Peyer's patch (tissue), 4 donors: ENCODE measurements at regions not wholly inside any gene's neighbourhood (a gene's known extent, or its start where the extent isn't known, plus 50 kb on each side); places are given as distances from the start of the nearest gene placed in this dataset.

Experiments
- DNase-seq, 3 donors: peaks; one replicate each; pipeline ENCODE4 v3.0.0-alpha.2; 2017 to 2019
- H3K27ac ChIP-seq, 4 donors: fragments of 200-600 bp; sonication (generic); one replicate each; pipeline ENCODE4 v1.5.1; 2016 to 2019
- H3K27me3 ChIP-seq, 2 donors: fragments of 200-600 bp; sonication (generic); one replicate each; pipeline ENCODE4 v1.5.1; 2019
- H3K36me3 ChIP-seq, 3 donors: fragments of 200-600 bp; sonication (generic); one replicate each; pipeline ENCODE4 v1.5.1; 2016 to 2019
- H3K4me1 ChIP-seq, 4 donors: fragments of 200-600 bp; sonication (generic); one replicate each; pipeline ENCODE4 v1.5.1; 2016 to 2019
- H3K4me3 ChIP-seq, 4 donors: fragments of 200-600 bp; sonication (generic); 1 replicate in 3 of 4; 2 replicates in 1 of 4; pipeline ENCODE4 v1.5.1; 2016 to 2019; ENCODE audit warnings: mild to moderate bottlenecking in 1 of 4
- H3K9me3 ChIP-seq, 4 donors: fragments of 200-600 bp; sonication (generic); one replicate each; pipeline ENCODE4 v1.5.1; 2016 to 2019; ENCODE audit warnings: mild to moderate bottlenecking in 1 of 4
- CTCF ChIP-seq, 6 experiments: fragments of 450-650 bp in 4 of 6; fragments of 200-600 bp in 2 of 6; sonication (generic) in 1 of 6; IDR thresholded peaks; one replicate each; pipeline ENCODE4 v1.5.1; 2017 to 2019; ENCODE audit warnings: antibody characterized with exemption in 6 of 6, mild to moderate bottlenecking in 3 of 6, moderate library complexity in 1 of 6
- POLR2A ChIP-seq, 2 donors: fragments of 450-650 bp; IDR thresholded peaks; one replicate each; pipeline ENCODE4 v1.5.1; 2017; ENCODE audit warnings: antibody characterized with exemption in 2 of 2, mild to moderate bottlenecking in 2 of 2, moderate library complexity in 2 of 2

- H3K9me3 ChIP-seq, result no peaks in the 10 kb centered on the region
- H3K27me3 ChIP-seq, result no peaks in the 10 kb centered on the region
- H3K4me3 ChIP-seq, result no peak overlapping the region
- H3K36me3 ChIP-seq, result no peaks in the 10 kb centered on the region
- H3K27ac ChIP-seq, result no peak overlapping the region
- no peak for TF ChIP-seq CTCF (IDR thresholded peaks at IDR 0.05)
- no peak for DNase-seq
- no peaks in the 10 kb centered on the region for H3K4me1 ChIP-seq
Observed at GRCh38 chr1:224866940-224867339, 62.5 kb upstream of the DNAH14 start.

GRCh38 chr1:224867715-224868114 is 61.8 kb upstream of the DNAH14 start:
- Histone ChIP-seq H3K4me3 (no peak overlapping the region), H3K4me1 (no peaks in the 10 kb centered on the region), H3K36me3 (no peaks in the 10 kb centered on the region), H3K9me3 (no peaks in the 10 kb centered on the region), H3K27ac (no peak overlapping the region), H3K27me3 (no peaks in the 10 kb centered on the region)
- TF ChIP-seq POLR2A (IDR thresholded peaks at IDR 0.05) (no peak), CTCF (IDR thresholded peaks at IDR 0.05) (no peak)
- no peak for DNase-seq

- no peak for DNase-seq
- H3K4me3 ChIP-seq, result no peak overlapping the region
- H3K36me3 ChIP-seq, result no peaks in the 10 kb centered on the region
- H3K27me3 ChIP-seq, result no peaks in the 10 kb centered on the region
- no peaks in the 10 kb centered on the region for H3K9me3 ChIP-seq
- TF ChIP-seq CTCF (IDR thresholded peaks at IDR 0.05) (no peak), POLR2A (IDR thresholded peaks at IDR 0.05) (no peak)
- H3K27ac ChIP-seq, result no peak overlapping the region
- H3K4me1 ChIP-seq, result peaks cover 0 to 18% (median 0%) of the 10 kb centered on the region in 4 donors
Observed at GRCh38 chr1:224872832-224873433, 56.5 kb upstream of the DNAH14 start.

- Histone ChIP-seq H3K27ac (no peak overlapping the region), H3K4me3 (no peak overlapping the region), H3K9me3 (no peaks in the 10 kb centered on the region), H3K4me1 (peaks cover 0 to 18% (median 0%) of the 10 kb centered on the region in 4 donors), H3K27me3 (no peaks in the 10 kb centered on the region), H3K36me3 (no peaks in the 10 kb centered on the region)
- TF ChIP-seq CTCF (IDR thresholded peaks at IDR 0.05), result no peak
- no peak for TF ChIP-seq POLR2A (IDR thresholded peaks at IDR 0.05)
- DNase-seq, result no peak
Observed at GRCh38 chr1:224873434-224874369, 55.8 kb upstream of the DNAH14 start.

- no peak overlapping the region for H3K27ac ChIP-seq
- no peaks in the 10 kb centered on the region for H3K36me3 ChIP-seq
- DNase-seq, result no peak
- no peak for TF ChIP-seq POLR2A (IDR thresholded peaks at IDR 0.05)
- no peak for TF ChIP-seq CTCF (IDR thresholded peaks at IDR 0.05)
- peaks cover 0 to 18% (median 0%) of the 10 kb centered on the region in 4 donors for H3K4me1 ChIP-seq
- H3K27me3 ChIP-seq, result no peaks in the 10 kb centered on the region
- no peaks in the 10 kb centered on the region for H3K9me3 ChIP-seq
- H3K4me3 ChIP-seq, result no peak overlapping the region
Observed at GRCh38 chr1:224874775-224875174, 54.7 kb upstream of the DNAH14 start.
